Small intestine (tissue), 7 donors: ENCODE measurements at regions not wholly inside any gene's neighbourhood (a gene's known extent, or its start where the extent isn't known, plus 50 kb on each side); places are given as distances from the start of the nearest gene placed in this dataset.
A peak's percentile ranks its signal among the peaks of the same experiment; 100 is the strongest.

Source experiments
- DNase-seq, 2 donors: peaks; one replicate each; pipeline versions ENCODE4 v3.0.0 to v3.0.0-alpha.2; 2013
- FAIRE-seq: peaks from 2 replicates; lab custom pipeline; 2012; peaks lifted over from hg19 to GRCh38; lab: Jason Lieb, UNC
- H3K27ac ChIP-seq, 3 donors: one replicate each; pipeline ENCODE4 v1.5.1; 2013; ENCODE audit warnings: low read length in 2 of 3, mild to moderate bottlenecking in 2 of 3, control low read depth in 1 of 3, inconsistent platforms in 1 of 3, low read depth in 1 of 3, moderate library complexity in 1 of 3
- H3K27me3 ChIP-seq, 3 donors: one replicate each; pipeline ENCODE4 v1.6.1; 2013; ENCODE audit warnings: low read length in 3 of 3, inconsistent platforms in 1 of 3; ENCODE audit not compliant: control insufficient read depth in 3 of 3, insufficient read depth in 3 of 3
- H3K36me3 ChIP-seq, 3 donors: one replicate each; pipeline ENCODE4 v1.6.1; 2013; ENCODE audit warnings: low read length in 3 of 3, inconsistent platforms in 1 of 3, low read depth in 1 of 3, mild to moderate bottlenecking in 1 of 3, moderate library complexity in 1 of 3; ENCODE audit not compliant: control insufficient read depth in 3 of 3, insufficient read depth in 2 of 3
- H3K4me1 ChIP-seq, 3 donors: one replicate each; pipeline ENCODE4 v1.6.1; 2013; ENCODE audit warnings: low read length in 2 of 3, inconsistent platforms in 1 of 3, low read depth in 1 of 3, mild to moderate bottlenecking in 1 of 3, moderate library complexity in 1 of 3; ENCODE audit not compliant: control insufficient read depth in 3 of 3, insufficient read depth in 2 of 3
- H3K4me3 ChIP-seq, 3 donors: one replicate each; pipeline ENCODE4 v1.5.1; 2013; ENCODE audit warnings: low read length in 3 of 3, control low read depth in 1 of 3, inconsistent platforms in 1 of 3, low read depth in 1 of 3, mild to moderate bottlenecking in 1 of 3, moderate library complexity in 1 of 3
- H3K9me3 ChIP-seq, 2 donors: one replicate each; pipeline ENCODE4 v1.6.1; 2013; ENCODE audit warnings: low read depth in 1 of 2, low read length in 1 of 2; ENCODE audit not compliant: control insufficient read depth in 2 of 2, insufficient read depth in 1 of 2
- WGBS, 3 donors: extraction: QIAGEN DNeasy Blood & Tissue Kit; methylation state at CpG; one replicate each; pipeline ENCODE4 v1.1.7; 2013; 5-methylcytosine and 5-hydroxymethylcytosine counted together
- donor health status: healthy with polysubstance abuse.
- donor health status: control.
- donor health status: control.
- donor health status: Bipolar disorder and iron deficiency.
- donor health status: healthy.

DNA sequence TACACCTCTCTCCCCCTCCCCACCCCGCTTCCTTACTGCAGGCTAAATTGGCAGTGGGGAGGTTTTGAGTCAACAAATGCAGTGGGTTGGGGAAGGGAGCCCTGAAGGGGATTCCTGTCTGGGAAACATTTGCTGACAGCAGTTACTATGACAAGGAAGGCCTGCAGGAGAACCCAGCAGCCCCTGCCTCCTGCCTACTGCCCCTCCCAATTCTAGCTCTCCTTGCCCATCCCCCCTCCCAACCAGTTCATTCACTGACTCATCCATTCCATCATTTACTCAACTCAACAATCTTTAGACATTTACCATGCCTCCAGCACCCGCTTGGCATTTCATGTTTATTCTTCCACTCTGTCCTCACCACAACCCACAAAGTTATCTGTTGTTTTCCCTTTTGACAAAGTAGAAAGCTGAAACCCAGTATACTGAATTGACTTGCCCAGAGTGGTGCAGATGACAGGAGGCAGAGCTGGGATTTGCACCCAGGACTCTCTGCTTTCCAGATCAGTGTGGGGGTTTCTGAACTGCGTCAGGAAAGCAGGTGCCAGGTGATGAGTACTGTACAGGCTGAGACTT is 75.0 kb downstream of the MAGEF1 start:
- DNase-seq (no peak), FAIRE-seq (no peak)
- Histone ChIP-seq H3K9me3 (no peaks in the 10 kb centered on the region), H3K36me3 (no peaks in the 10 kb centered on the region), H3K4me3 (no peak overlapping the region), H3K27ac (no peak overlapping the region), H3K27me3 (no peaks in the 10 kb centered on the region), H3K4me1 (no peaks in the 10 kb centered on the region)
- WGBS, 3 donors, result 61 to 82% (median 77%) methylated on average over 3 of the region's 3 CpGs

DNA sequence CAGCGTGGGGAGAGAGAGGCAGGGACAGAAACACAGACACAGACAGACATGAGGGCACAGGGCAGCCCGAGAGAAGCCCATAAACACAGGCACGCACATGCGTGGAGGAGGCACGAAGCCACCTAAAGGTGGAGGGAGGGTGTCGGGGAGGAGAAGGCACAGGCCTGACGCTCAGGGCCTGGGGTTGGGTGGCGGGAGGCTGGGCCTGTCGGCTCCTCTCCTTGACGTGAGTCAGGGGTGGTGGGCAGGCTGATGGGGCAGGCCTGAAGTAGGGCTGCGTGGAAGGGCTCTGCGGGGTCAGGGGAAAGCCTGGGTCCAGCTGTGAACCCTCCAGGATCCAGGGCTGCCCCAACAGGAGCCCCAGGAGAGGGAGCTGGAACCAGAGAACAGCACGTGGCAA is 74.2 kb downstream of the EPHB3 start:
- Histone ChIP-seq H3K36me3 (no peaks in the 10 kb centered on the region), H3K9me3 (no peaks in the 10 kb centered on the region), H3K27ac (no peak overlapping the region), H3K27me3 (no peaks in the 10 kb centered on the region), H3K4me3 (no peak overlapping the region), H3K4me1 (no peaks in the 10 kb centered on the region)
- FAIRE-seq, result no peak
- no peak for DNase-seq
- WGBS, 3 donors, result 82 to 88% (median 84%) methylated on average over 13 of the region's 13 CpGs

DNA sequence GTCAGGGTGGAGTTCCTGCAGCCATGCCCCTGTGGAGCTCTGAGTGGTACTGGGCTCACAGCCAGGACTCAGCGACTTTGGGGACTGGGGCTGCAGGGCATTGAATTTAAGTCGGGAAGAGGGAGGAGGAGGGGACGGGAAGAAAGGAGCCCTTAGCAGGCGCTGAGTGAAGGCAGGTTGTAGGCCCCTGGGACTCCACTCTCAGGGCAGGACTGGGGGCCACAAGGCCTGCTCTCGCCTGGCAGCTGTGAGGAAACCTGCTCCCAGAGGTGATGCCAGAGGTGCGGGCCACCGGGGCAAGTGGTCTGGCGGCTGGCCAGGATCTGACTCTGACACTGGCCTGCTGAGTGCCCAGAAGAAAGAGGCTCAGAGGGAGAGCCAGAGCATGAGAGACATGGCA is 73.5 kb downstream of the EPHB3 start:
- 58 to 60% (median 59%) methylated on average over 8 of the region's 8 CpGs for WGBS, 3 donors

DNA sequence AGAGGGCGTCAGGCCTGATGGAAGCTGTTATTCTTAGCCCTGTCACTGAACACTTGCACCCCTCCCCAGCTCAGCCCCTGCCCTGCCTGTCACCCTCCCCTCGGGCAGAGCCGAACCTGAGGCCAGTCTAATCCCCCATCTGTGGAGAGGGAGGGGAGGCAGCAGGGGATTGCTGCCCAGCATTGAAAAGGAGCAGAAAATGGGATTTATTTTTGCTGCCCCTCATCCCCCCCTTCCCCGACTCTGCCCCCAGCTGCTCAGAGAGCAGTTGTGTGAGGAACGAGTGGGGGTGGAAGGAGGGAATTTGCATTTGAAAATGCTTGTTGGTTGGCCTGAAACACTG is 71.6 kb downstream of the EPHB3 start:
- 82 to 91% (median 87%) methylated on average over 5 of the region's 5 CpGs for WGBS, 3 donors
- Histone ChIP-seq H3K4me1 (no peaks in the 10 kb centered on the region), H3K9me3 (no peaks in the 10 kb centered on the region), H3K27ac (no peak overlapping the region), H3K36me3 (no peaks in the 10 kb centered on the region), H3K27me3 (no peaks in the 10 kb centered on the region), H3K4me3 (no peak overlapping the region)
- FAIRE-seq (no peak), DNase-seq (no peak)

More for the DNA sequence above, 73.5 kb downstream of the EPHB3 start:
- Histone ChIP-seq H3K9me3 (no peaks in the 10 kb centered on the region), H3K4me1 (no peaks in the 10 kb centered on the region), H3K27me3 (no peaks in the 10 kb centered on the region), H3K27ac (no peak overlapping the region), H3K4me3 (no peak overlapping the region), H3K36me3 (no peaks in the 10 kb centered on the region)
- DNase-seq (no peak), FAIRE-seq (no peak)

DNA sequence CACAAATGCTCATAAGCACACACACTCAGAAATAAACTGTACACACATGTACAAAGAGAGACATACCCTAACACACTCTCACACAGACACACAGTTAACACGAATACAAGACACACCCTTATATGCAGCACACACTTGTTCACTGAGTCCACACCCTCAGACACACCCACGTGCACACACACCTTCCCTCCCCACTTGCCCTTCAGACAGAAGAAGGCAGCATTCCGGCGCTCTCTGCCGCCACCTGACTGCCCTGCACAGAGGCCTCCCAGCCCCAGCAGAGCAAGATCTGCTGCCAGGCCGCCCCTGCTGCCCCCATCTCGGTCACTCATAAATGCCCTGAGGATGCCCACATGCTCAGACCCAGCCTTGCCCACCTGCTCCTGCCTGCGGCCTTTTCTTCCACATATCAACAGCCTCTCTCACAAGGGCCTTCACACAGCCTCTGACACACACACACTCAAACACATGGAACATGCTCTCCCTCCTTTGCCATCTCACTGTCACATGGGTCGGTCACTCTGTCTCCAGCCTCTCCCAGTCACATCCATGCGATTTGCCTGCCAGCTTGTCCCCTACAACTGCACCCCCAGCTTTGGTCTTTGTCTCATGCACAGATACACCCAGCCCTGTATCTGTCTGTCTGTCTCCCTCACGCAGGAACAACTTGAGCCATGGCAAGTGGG is 71.1 kb downstream of the EPHB3 start:
- 33 to 72% (median 50%) methylated on average over 11 of the region's 11 CpGs for WGBS, 3 donors
- no peaks in the 10 kb centered on the region for H3K27me3 ChIP-seq
- no peaks in the 10 kb centered on the region for H3K9me3 ChIP-seq
- no peak overlapping the region for H3K4me3 ChIP-seq
- no peaks in the 10 kb centered on the region for H3K36me3 ChIP-seq
- FAIRE-seq (no peak), DNase-seq (peak; percentile 68 to 78)
- no peak overlapping the region for H3K27ac ChIP-seq
- no peaks in the 10 kb centered on the region for H3K4me1 ChIP-seq
